ENCODE measurements at regions not wholly inside any gene's neighbourhood (a gene's known extent, or its start where the extent isn't known, plus 50 kb on each side); places are given as distances from the start of the nearest gene placed in this dataset.

DNA sequence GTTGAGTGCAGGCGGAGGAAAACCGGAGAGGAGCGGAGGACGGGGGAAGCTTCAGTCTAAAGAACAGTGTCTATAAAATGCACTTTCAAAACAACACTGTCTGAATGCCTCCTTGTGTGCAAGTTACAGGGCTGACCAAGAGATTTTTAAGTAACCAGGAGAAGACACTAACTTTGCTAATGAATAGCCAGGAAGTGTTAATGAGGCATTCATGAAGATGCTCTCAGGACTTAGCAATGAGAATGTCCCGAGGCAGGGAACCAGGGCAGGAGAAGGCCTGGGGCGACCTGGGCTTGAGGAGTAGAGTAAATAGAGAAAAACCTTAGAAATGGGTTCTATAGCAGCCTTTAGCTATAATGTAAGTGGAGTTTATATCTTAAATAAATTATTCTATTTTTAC is 312.1 kb downstream of the SKIDA1 start:
- in situ Hi-C loops (cut with MboI), result no loop called here
- Histone ChIP-seq H3K4me2 (ENCODE audit: control insufficient read depth, insufficient read depth) (no peak overlapping the region), H2AFZ (ENCODE audit: control insufficient read depth, low read depth, low read length) (no peak overlapping the region), H3K79me2 (ENCODE audit: control insufficient read depth, insufficient read depth, low read length) (no peaks in the 10 kb centered on the region), H3K36me3 (ENCODE audit: control insufficient read depth in 2 of 2, insufficient read depth in 2 of 2, low read length in 1 of 2) (no peaks in the 10 kb centered on the region), H3K9ac (ENCODE audit: control insufficient read depth, insufficient read depth, low read length) (no peak overlapping the region), H3K4me3 (no peak overlapping the region), H3K4me1 (ENCODE audit: control insufficient read depth, insufficient read depth, low read length) (no peaks in the 10 kb centered on the region), H3K27me3 (replicated peaks in 1 of 2; ENCODE audit: control insufficient read depth in 2 of 2, insufficient read depth in 2 of 2, low read length in 1 of 2) (no peaks in the 10 kb centered on the region), H3K9me3 (replicated peaks; ENCODE audit: control insufficient read depth, insufficient read depth, low read length) (no peaks in the 10 kb centered on the region), H3K27ac (ENCODE audit: control insufficient read depth, insufficient read depth) (no peak overlapping the region), H4K20me1 (ENCODE audit: control insufficient read depth, insufficient read depth) (no peaks in the 10 kb centered on the region)
- DNase-seq (ENCODE audit: low read depth, low spot score) (no peak), ATAC-seq (no peak), FAIRE-seq (no peak)
- RAD21 ChIA-PET (ENCODE audit: unreplicated experiment), result no interaction called here
- no TSS peak for BruUV-seq (replicated peaks)
- TF ChIP-seq CBX5 (IDR thresholded peaks at IDR 0.05; ENCODE audit: low read depth), result no peak
- no peak for TF ChIP-seq WRNIP1 (IDR thresholded peaks at IDR 0.05; ENCODE audit: borderline replicate concordance, low read depth, low read length)
- TF ChIP-seq ZNF274 (IDR thresholded peaks at IDR 0.05; ENCODE audit: insufficient read depth, insufficient read length), result no peak
- no peak for TF ChIP-seq CBFB (IDR thresholded peaks at IDR 0.05; ENCODE audit: low read depth)
- TF ChIP-seq NR2C1 (IDR thresholded peaks at IDR 0.05), result no peak
- TF ChIP-seq, protein P1, sequence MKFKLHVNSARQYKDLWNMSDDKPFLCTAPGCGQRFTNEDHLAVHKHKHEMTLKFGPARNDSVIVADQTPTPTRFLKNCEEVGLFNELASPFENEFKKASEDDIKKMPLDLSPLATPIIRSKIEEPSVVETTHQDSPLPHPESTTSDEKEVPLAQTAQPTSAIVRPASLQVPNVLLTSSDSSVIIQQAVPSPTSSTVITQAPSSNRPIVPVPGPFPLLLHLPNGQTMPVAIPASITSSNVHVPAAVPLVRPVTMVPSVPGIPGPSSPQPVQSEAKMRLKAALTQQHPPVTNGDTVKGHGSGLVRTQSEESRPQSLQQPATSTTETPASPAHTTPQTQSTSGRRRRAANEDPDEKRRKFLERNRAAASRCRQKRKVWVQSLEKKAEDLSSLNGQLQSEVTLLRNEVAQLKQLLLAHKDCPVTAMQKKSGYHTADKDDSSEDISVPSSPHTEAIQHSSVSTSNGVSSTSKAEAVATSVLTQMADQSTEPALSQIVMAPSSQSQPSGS (IDR thresholded peaks at IDR 0.05; ENCODE audit: low read length), result no peak
- no peak for TF ChIP-seq PAX8 (IDR thresholded peaks at IDR 0.05)
- no peak for TF ChIP-seq CHD1 (IDR thresholded peaks at IDR 0.05; ENCODE audit: low read depth, low read length)
- TF ChIP-seq, protein P2, sequence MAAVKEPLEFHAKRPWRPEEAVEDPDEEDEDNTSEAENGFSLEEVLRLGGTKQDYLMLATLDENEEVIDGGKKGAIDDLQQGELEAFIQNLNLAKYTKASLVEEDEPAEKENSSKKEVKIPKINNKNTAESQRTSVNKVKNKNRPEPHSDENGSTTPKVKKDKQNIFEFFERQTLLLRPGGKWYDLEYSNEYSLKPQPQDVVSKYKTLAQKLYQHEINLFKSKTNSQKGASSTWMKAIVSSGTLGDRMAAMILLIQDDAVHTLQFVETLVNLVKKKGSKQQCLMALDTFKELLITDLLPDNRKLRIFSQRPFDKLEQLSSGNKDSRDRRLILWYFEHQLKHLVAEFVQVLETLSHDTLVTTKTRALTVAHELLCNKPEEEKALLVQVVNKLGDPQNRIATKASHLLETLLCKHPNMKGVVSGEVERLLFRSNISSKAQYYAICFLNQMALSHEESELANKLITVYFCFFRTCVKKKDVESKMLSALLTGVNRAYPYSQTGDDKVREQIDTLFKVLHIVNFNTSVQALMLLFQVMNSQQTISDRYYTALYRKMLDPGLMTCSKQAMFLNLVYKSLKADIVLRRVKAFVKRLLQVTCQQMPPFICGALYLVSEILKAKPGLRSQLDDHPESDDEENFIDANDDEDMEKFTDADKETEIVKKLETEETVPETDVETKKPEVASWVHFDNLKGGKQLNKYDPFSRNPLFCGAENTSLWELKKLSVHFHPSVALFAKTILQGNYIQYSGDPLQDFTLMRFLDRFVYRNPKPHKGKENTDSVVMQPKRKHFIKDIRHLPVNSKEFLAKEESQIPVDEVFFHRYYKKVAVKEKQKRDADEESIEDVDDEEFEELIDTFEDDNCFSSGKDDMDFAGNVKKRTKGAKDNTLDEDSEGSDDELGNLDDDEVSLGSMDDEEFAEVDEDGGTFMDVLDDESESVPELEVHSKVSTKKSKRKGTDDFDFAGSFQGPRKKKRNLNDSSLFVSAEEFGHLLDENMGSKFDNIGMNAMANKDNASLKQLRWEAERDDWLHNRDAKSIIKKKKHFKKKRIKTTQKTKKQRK (IDR thresholded peaks at IDR 0.05; ENCODE audit: low read depth, low read length), result no peak
- no peak for TF ChIP-seq SREBF1 (IDR thresholded peaks at IDR 0.05; ENCODE audit: low read length)
- no peak for TF ChIP-seq ETV6 (conservative IDR thresholded peaks at IDR 0.05 in 1 of 2, IDR thresholded peaks at IDR 0.05 in 1 of 2; ENCODE audit: borderline replicate concordance in 1 of 2, low read depth in 1 of 2)
- TF ChIP-seq NBN (IDR thresholded peaks at IDR 0.05), result no peak
- no peak for TF ChIP-seq MEF2B (IDR thresholded peaks at IDR 0.05; ENCODE audit: partially characterized antibody, poor library complexity, severe bottlenecking)
- TF ChIP-seq BACH1 (IDR thresholded peaks at IDR 0.05; ENCODE audit: borderline replicate concordance), result no peak
- TF ChIP-seq SPI1 (IDR thresholded peaks at IDR 0.05; ENCODE audit: borderline replicate concordance, insufficient read depth, low read depth, low read length), result no peak
- TF ChIP-seq, protein P3, sequence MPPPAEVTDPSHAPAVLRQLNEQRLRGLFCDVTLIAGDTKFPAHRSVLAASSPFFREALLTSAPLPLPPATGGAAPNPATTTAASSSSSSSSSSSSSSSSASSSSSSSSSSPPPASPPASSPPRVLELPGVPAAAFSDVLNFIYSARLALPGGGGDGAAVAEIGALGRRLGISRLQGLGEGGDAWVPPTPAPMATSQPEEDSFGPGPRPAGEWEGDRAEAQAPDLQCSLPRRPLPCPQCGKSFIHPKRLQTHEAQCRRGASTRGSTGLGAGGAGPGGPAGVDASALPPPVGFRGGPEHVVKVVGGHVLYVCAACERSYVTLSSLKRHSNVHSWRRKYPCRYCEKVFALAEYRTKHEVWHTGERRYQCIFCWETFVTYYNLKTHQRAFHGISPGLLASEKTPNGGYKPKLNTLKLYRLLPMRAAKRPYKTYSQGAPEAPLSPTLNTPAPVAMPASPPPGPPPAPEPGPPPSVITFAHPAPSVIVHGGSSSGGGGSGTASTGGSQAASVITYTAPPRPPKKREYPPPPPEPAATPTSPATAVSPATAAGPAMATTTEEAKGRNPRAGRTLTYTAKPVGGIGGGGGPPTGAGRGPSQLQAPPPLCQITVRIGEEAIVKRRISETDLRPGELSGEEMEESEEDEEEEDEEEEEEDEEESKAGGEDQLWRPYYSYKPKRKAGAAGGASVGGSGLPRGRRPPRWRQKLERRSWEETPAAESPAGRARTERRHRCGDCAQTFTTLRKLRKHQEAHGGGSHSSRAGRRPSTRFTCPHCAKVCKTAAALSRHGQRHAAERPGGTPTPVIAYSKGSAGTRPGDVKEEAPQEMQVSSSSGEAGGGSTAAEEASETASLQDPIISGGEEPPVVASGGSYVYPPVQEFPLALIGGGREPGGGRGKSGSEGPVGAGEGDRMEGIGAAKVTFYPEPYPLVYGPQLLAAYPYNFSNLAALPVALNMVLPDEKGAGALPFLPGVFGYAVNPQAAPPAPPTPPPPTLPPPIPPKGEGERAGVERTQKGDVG (CRISPR knock-in tag; IDR thresholded peaks at IDR 0.05), result no peak
- TF ChIP-seq POLR2A (IDR thresholded peaks at IDR 0.05; ENCODE audit: low read depth, low read length), result no peak
- SMC1A ChIA-PET (ENCODE audit: uncharacterized antibody, unreplicated experiment), result interaction anchor here (1.5 kb wide), 1 partner anchor 11 kb away, joined by 8 read pairs; no protein-coding TSS in a partner anchor
- POLR2A ChIA-PET, result no interaction called here
- intact Hi-C loops (cut with micrococcal nuclease; ENCODE audit: unreplicated experiment), result no loop called here
- 62% methylated on average over 6 of the region's 6 CpGs for WGBS (ENCODE audit: insufficient coverage, insufficient replicate concordance, low lambda C conversion rate, missing lambda C conversion rate)
- CTCF ChIA-PET, result no interaction called here
